Spleen (tissue), 7 donors: ENCODE measurements at regions not wholly inside any gene's neighbourhood (a gene's known extent, or its start where the extent isn't known, plus 50 kb on each side); places are given as distances from the start of the nearest gene placed in this dataset.

Source experiments
- CTCF ChIP-seq, 11 experiments: fragments of 200-600 bp in 7 of 11; fragments of 450-650 bp in 4 of 11; sonication (generic) in 4 of 11; IDR thresholded peaks in 8 of 11; conservative IDR thresholded peaks in 3 of 11; 1 replicate in 7 of 11; 2 replicates in 4 of 11; pipeline versions ENCODE4 v1.4.0 to v1.8.0; 2016 to 2021; ENCODE audit warnings: antibody characterized with exemption in 11 of 11, inconsistent platforms in 4 of 11, mild to moderate bottlenecking in 1 of 11
- POLR2A ChIP-seq, 3 donors: fragments of 450-650 bp; IDR thresholded peaks; one replicate each; pipeline ENCODE4 v1.5.1; 2017; ENCODE audit warnings: antibody characterized with exemption in 3 of 3, mild to moderate bottlenecking in 1 of 3
- donor health status: DM: no; HTN: no; CAD: no; lungs with moderate emphysema.
- donor health status: DM: no; HTN: no; CAD: no.
- donor health status: DM: no; HTN: no; CAD: no.

DNA sequence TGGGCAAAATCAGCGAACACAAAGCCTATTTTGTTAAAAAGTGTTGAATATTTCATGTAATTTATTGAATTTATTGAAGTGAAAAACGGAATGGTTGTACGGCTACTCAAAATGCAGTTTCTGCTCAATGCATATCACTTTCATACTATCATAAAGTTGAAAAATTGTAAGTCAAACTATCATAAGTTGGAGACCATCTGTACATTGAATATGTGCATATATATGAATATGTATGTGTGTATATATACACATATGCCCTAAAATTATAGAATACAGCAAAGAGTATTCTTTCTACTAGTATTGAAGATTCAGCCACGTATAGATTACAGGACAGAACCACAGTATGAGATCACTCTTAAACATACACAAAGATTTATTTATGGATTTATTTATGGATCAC, 499.0 kb upstream of the SULF2 start:
- TF ChIP-seq POLR2A (IDR thresholded peaks at IDR 0.05) (no peak), CTCF (IDR thresholded peaks at IDR 0.05 in 8 of 11, conservative IDR thresholded peaks at IDR 0.05 in 3 of 11) (no peak)
